ENCODE measurements at regions not wholly inside any gene's neighbourhood (a gene's known extent, or its start where the extent isn't known, plus 50 kb on each side); places are given as distances from the start of the nearest gene placed in this dataset.

- TF ChIP-seq CTCF (IDR thresholded peaks at IDR 0.05) (no peak), POLR2A (IDR thresholded peaks at IDR 0.05) (no peak)
Measured at GRCh38 chr10:8897769-8898168, 843.3 kb downstream of the GATA3 start.
